MCF 10A (cell line): ENCODE measurements at regions not wholly inside any gene's neighbourhood (a gene's known extent, or its start where the extent isn't known, plus 50 kb on each side); places are given as distances from the start of the nearest gene placed in this dataset.

ENCODE experiments used
- BruUV-seq: library from RNA; stranded (reverse); fragments of 400-500 nt; replicated peaks from 2 replicates; lab custom pipeline; 2021; lab: Mats Ljungman, UMichigan
- CTCF ChIA-PET: fragments of 300-600 bp; sonication (Branson Sonifier 250); formaldehyde crosslinking; extraction: SDS; loops from one replicate; lab custom pipeline; 2021; ENCODE audit warnings: antibody characterized with exemption, inconsistent platforms; lab: Yijun Ruan, JAX
- POLR2A ChIA-PET: fragments of 300-600, 350-650 bp; sonication (Branson Sonifier 250); formaldehyde crosslinking; extraction: SDS; loops from one replicate; lab custom pipeline; 2020; ENCODE audit warnings: antibody characterized with exemption, inconsistent platforms; lab: Yijun Ruan, JAX
- DNase-seq: peaks from one replicate; pipeline ENCODE4 v3.0.0-alpha.2; 2018; ENCODE audit not compliant: unreplicated experiment
- H3K27ac Mint-ChIP-seq: one replicate; pipeline ENCODE4 v1.8.0; 2022; ENCODE audit warnings: mild to moderate bottlenecking, low read depth, mixed read lengths; ENCODE audit not compliant: unreplicated experiment
- H3K27me3 Mint-ChIP-seq: one replicate; pipeline ENCODE4 v1.8.0; 2022; ENCODE audit warnings: mixed read lengths; ENCODE audit not compliant: insufficient read depth, unreplicated experiment
- H3K36me3 Mint-ChIP-seq: one replicate; pipeline ENCODE4 v1.8.0; 2022; ENCODE audit warnings: mild to moderate bottlenecking, moderate library complexity, mixed read lengths; ENCODE audit not compliant: insufficient read depth, unreplicated experiment
- H3K4me1 Mint-ChIP-seq: one replicate; pipeline ENCODE4 v1.8.0; 2022; ENCODE audit warnings: mixed read lengths; ENCODE audit not compliant: insufficient read depth, unreplicated experiment
- H3K4me3 Mint-ChIP-seq: one replicate; pipeline ENCODE4 v1.8.0; 2022; ENCODE audit warnings: mild to moderate bottlenecking, moderate library complexity, mixed read lengths; ENCODE audit not compliant: unreplicated experiment
- H3K9me3 Mint-ChIP-seq: one replicate; pipeline ENCODE4 v1.8.0; 2022; ENCODE audit warnings: mixed read lengths; ENCODE audit not compliant: unreplicated experiment
- intact Hi-C: fragments of 100-400 bp; cut with micrococcal nuclease; formaldehyde crosslinking; loops from 2 replicates; pipeline ENCODE4 v1.14.1; 2022
- TF ChIP-seq, protein P1 (sequence below): fragments of 200-600 bp; IDR thresholded peaks from one replicate; pipeline ENCODE4 v1.8.0; 2022; ENCODE audit warnings: antibody characterized with exemption, mild to moderate bottlenecking; ENCODE audit not compliant: unreplicated experiment

DNA sequence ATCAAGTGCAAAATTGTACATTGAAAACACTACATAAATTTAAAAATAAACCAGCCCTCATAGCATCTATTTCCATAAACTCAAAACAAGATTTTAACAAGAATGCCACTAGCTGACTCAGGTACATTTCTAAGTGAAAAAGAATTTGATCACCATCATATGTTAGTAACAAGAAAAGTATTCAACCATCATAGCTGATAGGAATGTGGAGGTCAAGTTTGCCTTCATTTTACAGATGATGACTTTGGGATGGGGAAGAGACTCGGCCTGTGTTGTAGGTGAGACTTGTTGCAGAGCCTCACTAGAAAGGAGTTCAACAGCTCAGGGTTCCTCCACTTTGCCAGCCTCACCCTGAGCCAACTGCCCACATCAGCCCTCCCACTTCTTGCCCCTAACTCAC is 318.8 kb upstream of the FAM78B start:
- intact Hi-C loops = no loop called here
- Mint-ChIP-seq H3K27me3 (peaks cover 12% of the 10 kb centered on the region), H3K4me1 (no peaks in the 10 kb centered on the region), H3K9me3 (no peaks in the 10 kb centered on the region), H3K4me3 (no peak overlapping the region), H3K36me3 (no peaks in the 10 kb centered on the region), H3K27ac (no peak overlapping the region)
- ChIA-PET POLR2A (no interaction called here), CTCF (interaction anchor here (0.6 to 1.2 kb wide), 4 partner anchors 9 to 1258 kb away, joined by 3 to 5 read pairs (median 4); no protein-coding TSS in a partner anchor)
- TF ChIP-seq, protein P1, sequence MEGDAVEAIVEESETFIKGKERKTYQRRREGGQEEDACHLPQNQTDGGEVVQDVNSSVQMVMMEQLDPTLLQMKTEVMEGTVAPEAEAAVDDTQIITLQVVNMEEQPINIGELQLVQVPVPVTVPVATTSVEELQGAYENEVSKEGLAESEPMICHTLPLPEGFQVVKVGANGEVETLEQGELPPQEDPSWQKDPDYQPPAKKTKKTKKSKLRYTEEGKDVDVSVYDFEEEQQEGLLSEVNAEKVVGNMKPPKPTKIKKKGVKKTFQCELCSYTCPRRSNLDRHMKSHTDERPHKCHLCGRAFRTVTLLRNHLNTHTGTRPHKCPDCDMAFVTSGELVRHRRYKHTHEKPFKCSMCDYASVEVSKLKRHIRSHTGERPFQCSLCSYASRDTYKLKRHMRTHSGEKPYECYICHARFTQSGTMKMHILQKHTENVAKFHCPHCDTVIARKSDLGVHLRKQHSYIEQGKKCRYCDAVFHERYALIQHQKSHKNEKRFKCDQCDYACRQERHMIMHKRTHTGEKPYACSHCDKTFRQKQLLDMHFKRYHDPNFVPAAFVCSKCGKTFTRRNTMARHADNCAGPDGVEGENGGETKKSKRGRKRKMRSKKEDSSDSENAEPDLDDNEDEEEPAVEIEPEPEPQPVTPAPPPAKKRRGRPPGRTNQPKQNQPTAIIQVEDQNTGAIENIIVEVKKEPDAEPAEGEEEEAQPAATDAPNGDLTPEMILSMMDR = no peak
- DNase-seq = no peak
- no TSS peak for BruUV-seq

DNA sequence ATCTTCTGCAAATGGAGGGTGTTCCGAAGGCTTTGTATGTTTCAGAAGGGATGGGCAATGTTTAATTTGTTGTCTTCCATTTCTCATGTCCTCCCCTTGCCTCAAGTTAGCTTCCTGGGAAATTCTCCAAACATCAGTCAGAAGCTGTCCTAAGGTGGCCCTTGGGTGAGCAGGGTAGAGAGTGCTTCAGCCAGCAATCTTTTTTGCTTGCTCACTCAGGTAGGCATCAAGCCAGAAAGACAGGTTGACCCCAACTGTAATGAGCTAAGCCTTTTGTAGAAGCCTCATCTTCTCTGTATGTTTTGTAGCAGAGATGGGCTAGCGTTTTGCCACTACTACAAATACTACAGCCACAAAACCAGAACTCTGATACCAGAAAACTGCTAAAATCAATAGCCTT is 321.5 kb upstream of the FAM78B start:
- no peaks in the 10 kb centered on the region for H3K27me3 Mint-ChIP-seq
- no peaks in the 10 kb centered on the region for H3K36me3 Mint-ChIP-seq
- H3K9me3 Mint-ChIP-seq = no peaks in the 10 kb centered on the region
- ChIA-PET POLR2A (no interaction called here), CTCF (interaction anchor here (2.4 kb wide), 1 partner anchor 9 kb away, joined by 20 read pairs; no protein-coding TSS in a partner anchor)
- intact Hi-C loops = no loop called here
- no peak for DNase-seq
- H3K27ac Mint-ChIP-seq = no peak overlapping the region
- H3K4me3 Mint-ChIP-seq = no peak overlapping the region
- TF ChIP-seq, protein P1 = no peak
- no peaks in the 10 kb centered on the region for H3K4me1 Mint-ChIP-seq
- no TSS peak for BruUV-seq

DNA sequence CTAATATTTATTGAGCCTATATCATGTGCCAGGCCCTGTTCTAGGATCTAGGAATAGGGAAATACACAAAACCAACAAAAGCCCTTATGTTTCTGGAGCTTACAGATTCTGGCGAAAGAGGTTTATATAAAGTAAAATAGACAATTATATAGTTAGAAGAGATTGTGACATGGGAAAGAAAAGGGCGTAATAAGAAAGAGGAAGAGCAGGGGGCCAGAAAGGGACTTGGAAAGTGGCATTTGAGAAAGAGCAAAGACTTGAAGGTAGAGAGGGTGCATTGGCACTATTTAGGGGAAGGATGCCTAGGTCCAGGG is 322.5 kb upstream of the FAM78B start:
- Mint-ChIP-seq H3K27me3 (no peaks in the 10 kb centered on the region), H3K27ac (no peak overlapping the region), H3K9me3 (no peaks in the 10 kb centered on the region), H3K4me3 (no peak overlapping the region), H3K36me3 (no peaks in the 10 kb centered on the region), H3K4me1 (no peaks in the 10 kb centered on the region)
- no peak for DNase-seq
- ChIA-PET POLR2A (interaction anchor here (0.9 kb wide), 1 partner anchor 23 kb away, joined by 4 read pairs; no protein-coding TSS in a partner anchor), CTCF (interaction anchor here (1.9 kb wide), 1 partner anchor 10 kb away, joined by 19 read pairs; no protein-coding TSS in a partner anchor)
- TF ChIP-seq, protein P1 = no peak
- no TSS peak for BruUV-seq
- intact Hi-C loops = no loop called here

DNA sequence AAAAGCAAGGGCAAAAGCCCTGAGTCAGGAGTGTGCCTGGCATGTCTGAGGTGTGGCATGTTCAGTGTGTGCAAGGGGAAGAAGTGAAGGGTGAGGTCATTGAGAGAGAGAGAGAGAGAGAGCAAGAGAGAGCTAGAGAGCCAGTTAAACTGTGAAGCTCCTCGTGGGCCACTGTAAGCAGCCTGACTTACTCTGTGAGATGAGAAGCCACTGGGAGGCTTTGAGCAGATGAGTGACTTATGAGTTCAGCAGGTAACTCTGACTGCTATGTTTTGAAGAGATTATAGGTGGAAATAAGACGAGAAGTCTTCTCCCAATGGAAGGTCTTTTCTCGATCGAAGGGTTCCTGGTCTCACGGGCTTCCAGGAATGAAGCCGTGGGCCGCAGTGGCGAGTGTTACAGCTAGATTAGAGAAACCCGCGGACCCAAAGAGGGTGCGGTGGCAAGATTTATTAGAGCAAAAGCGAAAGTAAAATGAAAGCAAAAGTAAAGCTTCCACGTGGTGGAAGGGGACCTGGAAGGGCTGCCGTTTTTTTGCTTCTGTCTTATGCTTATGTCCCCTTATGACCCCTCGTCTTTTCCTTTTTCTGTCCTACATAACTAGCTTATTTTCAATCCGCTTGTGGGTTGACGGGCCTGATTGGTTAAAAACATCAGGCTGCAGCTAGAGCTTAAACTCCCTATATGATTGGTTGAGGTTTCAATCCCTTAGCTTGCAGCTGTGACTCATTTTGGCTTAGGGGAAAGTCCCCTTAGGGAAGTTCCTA is 323.1 kb upstream of the FAM78B start:
- ChIA-PET CTCF (interaction anchor here (1.0 to 1.9 kb wide), 2 partner anchors 10 to 569 kb away, joined by 6 to 19 read pairs; no protein-coding TSS in a partner anchor), POLR2A (interaction anchor here (0.9 to 1.6 kb wide), 2 partner anchors 22 kb away, joined by 4 to 6 read pairs; no protein-coding TSS in a partner anchor)
- no TSS peak for BruUV-seq
- no peaks in the 10 kb centered on the region for H3K9me3 Mint-ChIP-seq
- H3K36me3 Mint-ChIP-seq = no peaks in the 10 kb centered on the region
- H3K27me3 Mint-ChIP-seq = no peaks in the 10 kb centered on the region
- DNase-seq = peak; percentile 45
- intact Hi-C loops = no loop called here
- no peaks in the 10 kb centered on the region for H3K4me1 Mint-ChIP-seq
- H3K27ac Mint-ChIP-seq = no peak overlapping the region
- TF ChIP-seq, protein P1 = no peak
- H3K4me3 Mint-ChIP-seq = no peak overlapping the region
